GM21576 (cell line): ENCODE measurements at regions not wholly inside any gene's neighbourhood (a gene's known extent, or its start where the extent isn't known, plus 50 kb on each side); places are given as distances from the start of the nearest gene placed in this dataset.
"Not testable (repeated sequence)": the region's sequence is repeated elsewhere in the genome, so short reads cannot be mapped to it uniquely, and the experiment has no call there.

Experiments
- ATAC-seq: cut with Tn5 transposase; IDR thresholded peaks from one replicate; pipeline ENCODE4 v1.9.1; 2021; ENCODE audit warnings: mild to moderate bottlenecking, moderate library complexity; ENCODE audit not compliant: unreplicated experiment

GRCh38 chr13:18322821-18323220 lies 858.8 kb downstream of the TUBA3C start:
- ATAC-seq: not testable (repeated sequence)

- not testable (repeated sequence) for ATAC-seq
Observed at GRCh38 chr13:18319653-18320052, 862.0 kb downstream of the TUBA3C start.

GRCh38 chr13:18303240-18303813 lies 878.3 kb downstream of the TUBA3C start:
- not testable (repeated sequence) for ATAC-seq

- ATAC-seq: not testable (repeated sequence)
Observed at GRCh38 chr13:18300968-18301367, 880.7 kb downstream of the TUBA3C start.

GRCh38 chr13:18297359-18297758 lies 884.3 kb downstream of the TUBA3C start:
- not testable (repeated sequence) for ATAC-seq

GRCh38 chr13:18296617-18297016 lies 885.0 kb downstream of the TUBA3C start:
- not testable (repeated sequence) for ATAC-seq

GRCh38 chr13:18294311-18294710 lies 887.3 kb downstream of the TUBA3C start:
- not testable (repeated sequence) for ATAC-seq

- ATAC-seq: not testable (repeated sequence)
Observed at GRCh38 chr13:18286848-18287247, 894.8 kb downstream of the TUBA3C start.

- ATAC-seq: not testable (repeated sequence)
Observed at GRCh38 chr13:18285663-18286062, 896.0 kb downstream of the TUBA3C start.

- not testable (repeated sequence) for ATAC-seq
Observed at GRCh38 chr13:18284040-18284439, 897.6 kb downstream of the TUBA3C start.

- ATAC-seq: not testable (repeated sequence)
Observed at GRCh38 chr13:18281829-18282597, 899.6 kb downstream of the TUBA3C start.

GRCh38 chr13:18280904-18281828 lies 900.5 kb downstream of the TUBA3C start:
- ATAC-seq: not testable (repeated sequence)

GRCh38 chr13:18279971-18280370 lies 901.7 kb downstream of the TUBA3C start:
- ATAC-seq: not testable (repeated sequence)

GRCh38 chr13:18277372-18277771 lies 904.3 kb downstream of the TUBA3C start:
- ATAC-seq: not testable (repeated sequence)

GRCh38 chr13:18276280-18276679 lies 905.3 kb downstream of the TUBA3C start:
- ATAC-seq: not testable (repeated sequence)

- ATAC-seq: not testable (repeated sequence)
Observed at GRCh38 chr13:18273785-18274514, 907.7 kb downstream of the TUBA3C start.

GRCh38 chr13:18258801-18259419 lies 922.7 kb downstream of the TUBA3C start:
- ATAC-seq: not testable (repeated sequence)

- not testable (repeated sequence) for ATAC-seq
Observed at GRCh38 chr13:18257686-18258085, 923.9 kb downstream of the TUBA3C start.

- not testable (repeated sequence) for ATAC-seq
Observed at GRCh38 chr13:18252848-18253247, 928.8 kb downstream of the TUBA3C start.
